ENCODE measurements at regions not wholly inside any gene's neighbourhood (a gene's known extent, or its start where the extent isn't known, plus 50 kb on each side); places are given as distances from the start of the nearest gene placed in this dataset.

- no peak for TF ChIP-seq CTCF (conservative IDR thresholded peaks at IDR 0.05)
- TF ChIP-seq ZFX (IDR thresholded peaks at IDR 0.05), result no peak
Observed at GRCh38 chr2:212902421-212902820, 249.0 kb downstream of the IKZF2 start.
